ENCODE measurements at regions not wholly inside any gene's neighbourhood (a gene's known extent, or its start where the extent isn't known, plus 50 kb on each side); places are given as distances from the start of the nearest gene placed in this dataset.

GRCh38 chr13:91126806-91127205 is 220.7 kb upstream of the MIR17HG start:
- DNase-seq (ENCODE audit: low read depth): no peak

GRCh38 chr13:91127995-91128394 is 219.5 kb upstream of the MIR17HG start:
- DNase-seq (ENCODE audit: low read depth): no peak

- no peak for DNase-seq (ENCODE audit: low read depth)
Measured at GRCh38 chr13:91132381-91132780, 215.1 kb upstream of the MIR17HG start.

- no peak for DNase-seq (ENCODE audit: low read depth)
Measured at GRCh38 chr13:91132786-91133185, 214.7 kb upstream of the MIR17HG start.

GRCh38 chr13:91133941-91134802 is 213.3 kb upstream of the MIR17HG start:
- DNase-seq (ENCODE audit: low read depth): peak; percentile 53

GRCh38 chr13:91134803-91135184 is 212.7 kb upstream of the MIR17HG start:
- DNase-seq (ENCODE audit: low read depth): no peak

- no peak for DNase-seq (ENCODE audit: low read depth)
Measured at GRCh38 chr13:91135376-91135775, 212.1 kb upstream of the MIR17HG start.

- DNase-seq (ENCODE audit: low read depth): no peak
Measured at GRCh38 chr13:91135968-91136367, 211.5 kb upstream of the MIR17HG start.

- no peak for DNase-seq (ENCODE audit: low read depth)
Measured at GRCh38 chr13:91136806-91137205, 210.7 kb upstream of the MIR17HG start.

- no peak for DNase-seq (ENCODE audit: low read depth)
Measured at GRCh38 chr13:91139232-91139631, 208.3 kb upstream of the MIR17HG start.

GRCh38 chr13:91141543-91142061 is 205.9 kb upstream of the MIR17HG start:
- DNase-seq (ENCODE audit: low read depth): no peak

GRCh38 chr13:91142572-91142971 is 204.9 kb upstream of the MIR17HG start:
- peak; percentile 14 for DNase-seq (ENCODE audit: low read depth)

- DNase-seq (ENCODE audit: low read depth): no peak
Measured at GRCh38 chr13:91144054-91144453, 203.4 kb upstream of the MIR17HG start.

- no peak for DNase-seq (ENCODE audit: low read depth)
Measured at GRCh38 chr13:91144486-91144885, 203.0 kb upstream of the MIR17HG start.

- no peak for DNase-seq (ENCODE audit: low read depth)
Measured at GRCh38 chr13:91145571-91146205, 201.8 kb upstream of the MIR17HG start.

GRCh38 chr13:91146601-91147000 is 200.9 kb upstream of the MIR17HG start:
- no peak for DNase-seq (ENCODE audit: low read depth)

GRCh38 chr13:91148098-91148497 is 199.4 kb upstream of the MIR17HG start:
- DNase-seq (ENCODE audit: low read depth): no peak

GRCh38 chr13:91151921-91152320 is 195.6 kb upstream of the MIR17HG start:
- no peak for DNase-seq (ENCODE audit: low read depth)

GRCh38 chr13:91153372-91153771 is 194.1 kb upstream of the MIR17HG start:
- DNase-seq (ENCODE audit: low read depth): no peak

GRCh38 chr13:91154558-91155353 is 192.7 kb upstream of the MIR17HG start:
- DNase-seq (ENCODE audit: low read depth): no peak

- DNase-seq (ENCODE audit: low read depth): no peak
Measured at GRCh38 chr13:91155512-91156114, 191.9 kb upstream of the MIR17HG start.

Measured in M059J (cell line).